IMR-90 (cell line): ENCODE measurements at regions not wholly inside any gene's neighbourhood (a gene's known extent, or its start where the extent isn't known, plus 50 kb on each side); places are given as distances from the start of the nearest gene placed in this dataset.
"Not testable (repeated sequence)": the region's sequence is repeated elsewhere in the genome, so short reads cannot be mapped to it uniquely, and the experiment has no call there.

Experiments used
- ATAC-seq: fragments of 200-7000 bp; cut with Tn5 transposase; 2 replicates; pipeline ENCODE4 v1.9.1; 2020; ENCODE audit warnings: low read depth, mild to moderate bottlenecking, moderate library complexity
- BruUV-seq: library from RNA; stranded (reverse); fragments of 400-500 nt; replicated peaks from 2 replicates; lab custom pipeline; 2021; lab: Mats Ljungman, UMichigan
- CTCF ChIA-PET: fragments of 300-600 bp; formaldehyde crosslinking; extraction: SDS; loops from one replicate; lab custom pipeline; 2021; ENCODE audit warnings: antibody characterized with exemption; lab: Yijun Ruan, JAX
- POLR2A ChIA-PET: fragments of 300-600 bp; sonication (Branson Sonifier 250); formaldehyde crosslinking; loops from one replicate; lab custom pipeline; 2022; ENCODE audit warnings: antibody characterized with exemption; ENCODE audit not compliant: unreplicated experiment; lab: Charles Lee
- DNase-seq: peaks from one replicate; pipeline ENCODE4 v3.0.0; 2013
- H2AFZ ChIP-seq: replicated peaks from 2 replicates; pipeline ENCODE3; 2013; ENCODE audit warnings: low read length, mild to moderate bottlenecking; ENCODE audit not compliant: poor library complexity
- H2AK5ac ChIP-seq: 2 replicates; pipeline ENCODE4 v1.6.1; 2013; ENCODE audit warnings: low read depth, low read length, inconsistent platforms
- H2AK9ac ChIP-seq: replicated peaks from 2 replicates; pipeline ENCODE3; 2013; ENCODE audit warnings: mild to moderate bottlenecking, low read depth, low read length, moderate library complexity; ENCODE audit not compliant: poor library complexity
- H2BK120ac ChIP-seq: 2 replicates; pipeline ENCODE4 v1.6.1; 2013; ENCODE audit warnings: low read depth, low read length, inconsistent platforms
- H2BK15ac ChIP-seq: 3 replicates; pipeline ENCODE4 v1.6.1; 2013; ENCODE audit warnings: low read depth, low read length, inconsistent platforms
- H2BK20ac ChIP-seq: 2 replicates; pipeline ENCODE4 v1.6.1; 2013; ENCODE audit warnings: low read depth, mild to moderate bottlenecking, inconsistent platforms, low read length, moderate library complexity
- H2BK5ac ChIP-seq: 2 replicates; pipeline ENCODE4 v1.6.1; 2013; ENCODE audit warnings: mild to moderate bottlenecking, low read depth, low read length, inconsistent platforms; ENCODE audit not compliant: poor library complexity, severe bottlenecking
- H3K14ac ChIP-seq: replicated peaks from 2 replicates; pipeline ENCODE4 v1.6.1; 2013; ENCODE audit warnings: low read depth, low read length, inconsistent platforms
- H3K18ac ChIP-seq: 2 replicates; pipeline ENCODE4 v1.6.1; 2013; ENCODE audit warnings: low read depth, low read length, control low read depth
- H3K23ac ChIP-seq: 2 replicates; pipeline ENCODE4 v1.6.1; 2013; ENCODE audit warnings: low read depth, low read length, inconsistent platforms
- H3K27ac ChIP-seq: 2 replicates; pipeline ENCODE4 v1.5.1; 2013; ENCODE audit warnings: mild to moderate bottlenecking, control low read depth, low read length; ENCODE audit not compliant: insufficient read depth
- H3K27me3 ChIP-seq: 2 replicates; pipeline ENCODE4 v1.6.1; 2013; ENCODE audit warnings: low read length; ENCODE audit not compliant: control insufficient read depth, insufficient read depth
- H3K36me3 ChIP-seq: 2 replicates; pipeline ENCODE4 v1.6.1; 2013; ENCODE audit warnings: low read length, mixed read lengths; ENCODE audit not compliant: control insufficient read depth, insufficient read depth
- H3K4ac ChIP-seq: 2 replicates; pipeline ENCODE4 v1.6.1; 2013; ENCODE audit warnings: low read depth, low read length, inconsistent platforms
- H3K4me1 ChIP-seq: 2 replicates; pipeline ENCODE4 v1.6.1; 2013; ENCODE audit warnings: low read length, mixed read lengths; ENCODE audit not compliant: control insufficient read depth, insufficient read depth
- H3K4me2 ChIP-seq: 2 replicates; pipeline ENCODE4 v1.6.1; 2013; ENCODE audit warnings: low read depth, mild to moderate bottlenecking, control low read depth, low read length, moderate library complexity
- H3K4me3 ChIP-seq: 2 replicates; pipeline ENCODE4 v1.5.1; 2013; ENCODE audit warnings: low read depth, mild to moderate bottlenecking, control low read depth, low read length, moderate library complexity; ENCODE audit not compliant: insufficient read depth
- H3K56ac ChIP-seq: 2 replicates; pipeline ENCODE4 v1.6.1; 2013; ENCODE audit warnings: low read length, inconsistent platforms; ENCODE audit not compliant: insufficient read depth; ENCODE audit errors: extremely low read depth
- H3K79me1 ChIP-seq, 2 experiments: 2 replicates each; pipeline ENCODE4 v1.6.1; 2013; ENCODE audit warnings: low read length in 2 of 2, inconsistent platforms in 1 of 2, low read depth in 1 of 2
- H3K9ac ChIP-seq: 2 replicates; pipeline ENCODE4 v1.6.1; 2013; ENCODE audit warnings: low read depth, low read length, control low read depth
- H3K9me1 ChIP-seq: 2 replicates; pipeline ENCODE4 v1.6.1; 2013; ENCODE audit warnings: low read length, inconsistent platforms; ENCODE audit not compliant: insufficient read depth
- H3K9me3 ChIP-seq: 2 replicates; pipeline ENCODE4 v1.6.1; 2013; ENCODE audit warnings: low read length; ENCODE audit not compliant: control insufficient read depth, insufficient read depth
- H4K20me1 ChIP-seq: 2 replicates; pipeline ENCODE4 v1.6.1; 2013; ENCODE audit warnings: low read length, inconsistent platforms; ENCODE audit not compliant: insufficient read depth
- H4K5ac ChIP-seq: 2 replicates; pipeline ENCODE4 v1.6.1; 2013; ENCODE audit warnings: mild to moderate bottlenecking, low read depth, low read length, control low read depth
- H4K8ac ChIP-seq, 2 experiments: 2 replicates each; pipeline ENCODE4 v1.6.1; 2013; ENCODE audit warnings: low read depth in 2 of 2, low read length in 2 of 2, control low read depth in 1 of 2, inconsistent platforms in 1 of 2
- H4K91ac ChIP-seq: 2 replicates; pipeline ENCODE4 v1.6.1; 2013; ENCODE audit warnings: low read depth, low read length, inconsistent platforms; ENCODE audit not compliant: insufficient read depth
- WGBS, 2 experiments: methylation state at CpG; one replicate each; pipeline versions ENCODE4 v1.1.5 to v1.1.7; 2013; ENCODE audit warnings: missing lambda C conversion rate in 2 of 2; ENCODE audit not compliant: insufficient read length in 1 of 2; ENCODE audit errors: extremely low coverage in 2 of 2; 5-methylcytosine and 5-hydroxymethylcytosine counted together
- dilution Hi-C: fragments of 300-500 bp; cut with HindIII; formaldehyde crosslinking; loops from one replicate; pipeline ENCODE4 v1.14.3; 2018; ENCODE audit warnings: low sequenced_read_pairs; ENCODE audit not compliant: unreplicated experiment
- in situ Hi-C: fragments of 300-500 bp; cut with MboI; formaldehyde crosslinking; loops from 3 replicates; pipeline ENCODE4 v1.14.3; 2019; ENCODE audit warnings: low sequenced_read_pairs, inconsistent platforms, mixed read lengths
- intact Hi-C: fragments of 100-400 bp; cut with micrococcal nuclease; formaldehyde crosslinking; loops from 2 replicates; pipeline ENCODE4 v1.10.0; 2022

DNA sequence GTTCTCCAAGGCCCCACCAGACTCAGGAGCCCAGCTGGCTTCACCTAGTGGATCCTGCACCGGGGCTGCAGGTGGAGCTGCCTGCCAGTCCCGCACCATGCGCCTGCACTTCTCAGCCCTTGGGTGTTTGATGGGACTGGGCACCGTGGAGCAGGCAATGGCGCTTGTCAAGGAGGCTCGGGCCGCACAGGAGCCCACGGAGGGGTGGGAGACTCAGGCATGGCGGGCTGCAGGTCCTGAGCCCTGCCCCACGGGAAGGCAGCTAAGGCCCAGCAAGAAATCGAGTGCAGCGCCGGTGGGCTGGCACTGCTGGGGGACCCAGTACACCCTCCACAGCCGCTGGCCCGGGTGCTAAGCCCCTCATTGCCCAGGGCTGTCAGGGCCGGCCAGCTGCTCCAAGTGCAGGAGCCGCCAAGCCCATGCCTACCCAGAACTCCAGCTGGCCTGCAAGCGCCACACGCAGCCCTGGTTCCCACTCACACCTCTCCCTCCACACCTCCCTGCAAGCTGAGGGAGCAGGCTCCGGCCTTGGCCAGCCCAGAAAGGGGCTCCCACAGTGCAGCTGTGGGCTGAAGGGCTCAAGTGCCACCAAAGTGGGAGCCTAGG lies 95.2 kb downstream of the CHCHD4 start:
- H3K4me3 ChIP-seq, H3K4me2 ChIP-seq, H3K14ac ChIP-seq, H2BK15ac ChIP-seq, H3K27ac ChIP-seq, DNase-seq, dilution Hi-C loops, CTCF ChIA-PET, H3K36me3 ChIP-seq, H2BK20ac ChIP-seq, H4K8ac ChIP-seq, H3K79me1 ChIP-seq, H3K9me3 ChIP-seq, H2AFZ ChIP-seq, H3K9me1 ChIP-seq, ATAC-seq, H4K5ac ChIP-seq, BruUV-seq, H3K27me3 ChIP-seq, H3K4ac ChIP-seq, POLR2A ChIA-PET, H2BK5ac ChIP-seq, H3K9ac ChIP-seq, H4K20me1 ChIP-seq, H3K18ac ChIP-seq, H2AK5ac ChIP-seq, H3K23ac ChIP-seq, H2BK120ac ChIP-seq, H2AK9ac ChIP-seq, H3K56ac ChIP-seq, H4K91ac ChIP-seq, intact Hi-C loops, H3K4me1 ChIP-seq: not testable (repeated sequence)
- in situ Hi-C loops: loop anchor here (25.0 kb wide), 1 partner anchor 108 kb away; the partner anchor contains the start of gene TMEM43
- WGBS, 2 experiments: 49% methylated on average over 5 of the region's 20 CpGs; no CpG with 5 or more reads in 1 of the 2 experiments

DNA sequence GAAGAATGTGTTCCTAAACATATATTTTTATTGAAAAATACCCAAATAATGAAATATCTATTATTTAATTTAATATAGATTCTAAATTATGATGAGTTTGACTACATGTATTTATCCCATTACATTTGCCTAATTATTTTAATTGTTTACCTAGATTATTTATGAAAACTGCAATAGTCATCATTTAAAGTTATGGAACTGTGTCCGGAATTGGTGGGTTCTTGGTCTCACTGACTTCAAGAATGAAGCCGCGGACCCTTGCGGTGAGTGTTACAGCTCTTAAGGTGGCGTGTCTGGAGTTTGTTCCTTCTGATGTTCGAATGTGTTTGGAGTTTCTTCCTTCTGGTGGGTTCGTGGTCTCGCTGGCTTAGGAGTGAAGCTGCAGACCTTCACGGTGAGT lies 96.5 kb downstream of the CHCHD4 start:
- H3K18ac ChIP-seq, H2BK20ac ChIP-seq, H3K4me3 ChIP-seq, dilution Hi-C loops, DNase-seq, H3K27ac ChIP-seq, H3K4me1 ChIP-seq, H2BK120ac ChIP-seq, H2AFZ ChIP-seq, ATAC-seq, H3K4ac ChIP-seq, H2BK5ac ChIP-seq, H2AK5ac ChIP-seq, H3K9me3 ChIP-seq, H3K9me1 ChIP-seq, H3K14ac ChIP-seq, POLR2A ChIA-PET, CTCF ChIA-PET, BruUV-seq, H2BK15ac ChIP-seq, H4K8ac ChIP-seq, H4K5ac ChIP-seq, H3K36me3 ChIP-seq, H3K9ac ChIP-seq, H3K27me3 ChIP-seq, H4K91ac ChIP-seq, H3K4me2 ChIP-seq, H4K20me1 ChIP-seq, H2AK9ac ChIP-seq, H3K79me1 ChIP-seq, H3K56ac ChIP-seq, H3K23ac ChIP-seq, intact Hi-C loops: not testable (repeated sequence)
- in situ Hi-C loops: loop anchor here (25.0 kb wide), 1 partner anchor 109 kb away; the partner anchor contains the start of gene TMEM43
- no CpG with 5 or more reads among the region's 9 CpGs for WGBS, 2 experiments
